ENCODE measurements at regions not wholly inside any gene's neighbourhood (a gene's known extent, or its start where the extent isn't known, plus 50 kb on each side); places are given as distances from the start of the nearest gene placed in this dataset.

DNA sequence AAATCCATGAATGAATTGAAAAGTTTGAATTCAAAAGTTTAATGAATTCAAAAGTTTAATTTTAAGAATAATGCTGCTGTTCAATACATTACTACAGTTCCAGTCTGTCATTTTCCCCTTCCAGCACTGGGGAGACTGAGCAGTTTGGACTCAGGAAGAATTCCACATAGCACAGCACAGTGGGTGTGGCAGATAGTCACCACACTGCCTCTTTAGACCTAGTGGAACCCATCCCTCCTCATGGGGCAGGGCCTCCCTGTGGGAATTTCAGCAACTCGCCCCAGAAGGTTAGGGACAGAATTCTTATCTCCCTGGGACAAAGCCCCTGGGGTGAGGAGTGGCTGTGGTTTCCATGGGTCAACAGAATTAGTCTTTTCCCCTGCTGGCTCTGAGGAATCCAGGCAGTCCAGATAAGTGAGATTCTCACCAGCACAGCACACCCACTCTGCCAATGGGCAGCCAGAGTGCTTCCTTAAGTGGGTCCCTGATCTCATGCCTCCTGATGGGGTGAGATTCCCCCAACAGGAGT is 442.0 kb upstream of the SYT4 start:
- H3K27me3 ChIP-seq: no peaks in the 10 kb centered on the region
- no peak overlapping the region for H3K27ac ChIP-seq
- intact Hi-C loops (cut with DNase I): no loop called here
- no peaks in the 10 kb centered on the region for H3K36me3 ChIP-seq
- no peak overlapping the region for H3K4me3 ChIP-seq
- H3K4me1 ChIP-seq (ENCODE audit: insufficient read depth): no peaks in the 10 kb centered on the region
- TF ChIP-seq, protein P1, sequence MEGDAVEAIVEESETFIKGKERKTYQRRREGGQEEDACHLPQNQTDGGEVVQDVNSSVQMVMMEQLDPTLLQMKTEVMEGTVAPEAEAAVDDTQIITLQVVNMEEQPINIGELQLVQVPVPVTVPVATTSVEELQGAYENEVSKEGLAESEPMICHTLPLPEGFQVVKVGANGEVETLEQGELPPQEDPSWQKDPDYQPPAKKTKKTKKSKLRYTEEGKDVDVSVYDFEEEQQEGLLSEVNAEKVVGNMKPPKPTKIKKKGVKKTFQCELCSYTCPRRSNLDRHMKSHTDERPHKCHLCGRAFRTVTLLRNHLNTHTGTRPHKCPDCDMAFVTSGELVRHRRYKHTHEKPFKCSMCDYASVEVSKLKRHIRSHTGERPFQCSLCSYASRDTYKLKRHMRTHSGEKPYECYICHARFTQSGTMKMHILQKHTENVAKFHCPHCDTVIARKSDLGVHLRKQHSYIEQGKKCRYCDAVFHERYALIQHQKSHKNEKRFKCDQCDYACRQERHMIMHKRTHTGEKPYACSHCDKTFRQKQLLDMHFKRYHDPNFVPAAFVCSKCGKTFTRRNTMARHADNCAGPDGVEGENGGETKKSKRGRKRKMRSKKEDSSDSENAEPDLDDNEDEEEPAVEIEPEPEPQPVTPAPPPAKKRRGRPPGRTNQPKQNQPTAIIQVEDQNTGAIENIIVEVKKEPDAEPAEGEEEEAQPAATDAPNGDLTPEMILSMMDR (IDR thresholded peaks at IDR 0.05): no peak
- TF ChIP-seq EP300 (IDR thresholded peaks at IDR 0.05) (no peak), POLR2A (IDR thresholded peaks at IDR 0.05) (no peak)
- H3K9me3 ChIP-seq: no peaks in the 10 kb centered on the region
- DNase-seq: no peak
- WGBS, 3 donors: 37 to 89% (median 64%) methylated on average over 1 of the region's 1 CpG

DNA sequence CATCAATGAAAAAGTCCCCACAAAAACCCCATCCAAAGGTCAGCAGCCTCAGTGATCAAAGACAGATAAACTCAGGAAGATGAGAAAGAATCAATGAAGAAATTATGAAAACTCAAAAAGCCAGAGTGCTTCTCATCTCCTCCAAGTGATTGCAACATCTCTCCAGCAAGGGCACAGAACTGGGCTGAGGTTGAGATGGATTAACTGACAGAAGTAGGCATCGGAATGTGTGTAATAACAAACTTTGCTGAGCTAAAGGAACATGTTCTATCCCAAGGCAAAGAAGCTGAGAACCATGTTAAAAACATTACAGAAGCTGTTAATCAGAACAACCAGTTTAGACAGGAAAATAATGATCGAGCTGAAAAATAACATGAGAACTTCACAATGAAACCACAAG is 442.8 kb upstream of the SYT4 start:
- H3K9me3 ChIP-seq: no peaks in the 10 kb centered on the region
- H3K36me3 ChIP-seq: no peaks in the 10 kb centered on the region
- H3K27me3 ChIP-seq: no peaks in the 10 kb centered on the region
- no peak for DNase-seq
- intact Hi-C loops (cut with DNase I): no loop called here
- no peaks in the 10 kb centered on the region for H3K4me1 ChIP-seq (ENCODE audit: insufficient read depth)
- TF ChIP-seq EP300 (IDR thresholded peaks at IDR 0.05): no peak
- no peak for TF ChIP-seq POLR2A (IDR thresholded peaks at IDR 0.05)
- TF ChIP-seq, protein P1 (IDR thresholded peaks at IDR 0.05): no peak
- WGBS, 3 donors: 83 to 86% (median 86%) methylated on average over 2 of the region's 2 CpGs
- H3K4me3 ChIP-seq: no peak overlapping the region
- H3K27ac ChIP-seq: no peak overlapping the region

DNA sequence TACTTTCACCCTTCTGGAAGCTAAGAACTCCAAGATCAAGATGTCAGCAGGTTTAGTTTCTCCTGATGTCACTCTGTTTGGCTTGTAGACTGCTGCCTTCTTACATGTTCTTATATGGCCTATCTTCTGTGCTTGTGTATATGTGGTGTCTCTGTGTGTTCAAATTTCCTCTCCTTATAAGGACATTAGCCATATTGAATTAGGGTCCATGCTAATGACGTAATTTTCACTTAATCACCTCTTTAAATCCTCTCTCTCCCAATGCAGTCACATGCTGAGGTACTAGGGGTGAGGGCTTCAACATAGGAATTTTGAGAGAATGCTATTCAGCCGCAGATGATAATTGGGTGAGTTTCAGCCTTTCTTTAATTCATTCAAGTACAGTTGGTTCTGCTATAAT is 458.3 kb upstream of the SYT4 start:
- DNase-seq: no peak
- Histone ChIP-seq H3K4me1 (ENCODE audit: insufficient read depth) (no peaks in the 10 kb centered on the region), H3K27me3 (no peaks in the 10 kb centered on the region), H3K27ac (no peak overlapping the region), H3K4me3 (no peak overlapping the region), H3K36me3 (no peaks in the 10 kb centered on the region), H3K9me3 (no peaks in the 10 kb centered on the region)
- 68 to 76% (median 76%) methylated on average over 2 of the region's 2 CpGs for WGBS, 3 donors
- intact Hi-C loops (cut with DNase I): no loop called here
- TF ChIP-seq POLR2A (IDR thresholded peaks at IDR 0.05): no peak
- TF ChIP-seq, protein P1 (IDR thresholded peaks at IDR 0.05): no peak
- TF ChIP-seq EP300 (IDR thresholded peaks at IDR 0.05): no peak

DNA sequence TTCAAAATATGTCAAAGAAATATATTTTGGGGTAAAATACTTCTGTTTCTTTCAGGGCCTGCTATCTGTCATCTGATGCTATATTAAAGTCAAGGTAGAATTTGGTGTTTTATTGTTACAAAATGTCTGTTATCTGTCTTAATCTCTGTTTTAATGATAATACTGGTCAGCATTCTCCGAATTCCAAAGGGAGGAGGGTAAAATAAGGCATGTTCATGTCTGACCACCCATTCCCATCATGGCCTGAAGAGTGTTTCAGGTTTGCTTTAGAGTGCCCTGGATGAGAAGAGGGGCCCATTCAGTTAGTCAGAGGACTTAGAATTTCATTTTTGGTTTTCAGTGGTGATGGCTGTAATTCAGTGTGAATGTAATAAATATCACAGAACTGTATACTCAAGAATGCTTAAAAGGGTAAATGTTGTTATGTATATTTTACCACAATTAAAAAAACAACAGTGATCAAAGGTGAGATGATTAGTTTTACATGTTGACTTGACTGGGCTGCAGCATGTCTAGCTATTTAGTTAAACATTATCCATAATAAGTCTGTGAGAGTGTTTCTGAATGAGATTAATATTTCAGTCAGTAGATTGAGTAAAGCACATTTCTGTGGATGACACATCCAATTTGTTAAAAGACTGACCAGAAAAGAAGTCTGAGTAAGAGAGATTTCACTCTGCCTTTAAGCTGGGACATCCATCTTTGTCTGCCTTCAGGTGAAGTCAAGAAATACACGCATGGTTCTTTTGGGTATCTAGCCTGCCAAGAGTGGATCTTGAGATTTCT is 467.9 kb upstream of the SYT4 start:
- intact Hi-C loops (cut with DNase I): no loop called here
- H3K27ac ChIP-seq: no peak overlapping the region
- 80 to 88% (median 87%) methylated on average over 2 of the region's 2 CpGs for WGBS, 3 donors
- no peak for DNase-seq
- H3K9me3 ChIP-seq: no peaks in the 10 kb centered on the region
- no peaks in the 10 kb centered on the region for H3K27me3 ChIP-seq
- H3K4me1 ChIP-seq (ENCODE audit: insufficient read depth): no peaks in the 10 kb centered on the region
- no peaks in the 10 kb centered on the region for H3K36me3 ChIP-seq
- H3K4me3 ChIP-seq: no peak overlapping the region
- TF ChIP-seq EP300 (IDR thresholded peaks at IDR 0.05): no peak
- TF ChIP-seq POLR2A (IDR thresholded peaks at IDR 0.05): no peak
- TF ChIP-seq, protein P1 (IDR thresholded peaks at IDR 0.05): no peak
